ENCODE measurements at regions not wholly inside any gene's neighbourhood (a gene's known extent, or its start where the extent isn't known, plus 50 kb on each side); places are given as distances from the start of the nearest gene placed in this dataset.
"Not testable (repeated sequence)": the region's sequence is repeated elsewhere in the genome, so short reads cannot be mapped to it uniquely, and the experiment has no call there.

DNA sequence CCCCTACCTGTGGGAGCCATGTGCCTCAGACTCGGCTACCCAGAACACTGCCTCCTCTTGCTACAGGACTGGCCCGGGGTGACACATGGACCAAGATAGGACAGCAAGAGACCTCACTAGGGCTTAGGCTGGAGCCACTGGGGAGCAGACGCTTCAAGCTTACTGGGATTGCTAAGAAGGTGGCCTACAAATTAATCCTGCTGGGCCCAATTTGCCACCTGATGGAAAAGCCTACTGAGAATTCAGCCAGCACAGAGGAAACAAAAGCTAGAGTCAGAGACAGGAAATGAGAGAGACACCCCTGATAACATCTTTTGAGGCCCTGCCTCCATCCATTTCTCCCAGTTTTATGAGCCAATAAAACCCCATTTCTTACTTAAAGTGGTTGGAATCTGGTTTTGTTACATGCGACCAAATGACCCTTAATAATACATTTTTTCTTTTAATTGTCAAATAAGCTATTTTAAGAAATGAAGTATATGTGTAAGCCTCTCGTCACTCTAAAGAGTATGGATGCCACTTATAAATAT, 282.1 kb downstream of the CXCL12 start:
- H3K4me3 ChIP-seq (ENCODE audit: low read depth, low read length) = no peak overlapping the region
- H3K4me1 ChIP-seq (ENCODE audit: control insufficient read depth, insufficient read depth, low read length) = peaks cover 2% of the 10 kb centered on the region
- no peaks in the 10 kb centered on the region for H3K36me3 ChIP-seq (ENCODE audit: control insufficient read depth, insufficient read depth, low read length)
- H3K9ac ChIP-seq (ENCODE audit: low read depth, low read length) = no peak overlapping the region
- H3K9me3 ChIP-seq (ENCODE audit: control insufficient read depth, insufficient read depth, low read length) = no peaks in the 10 kb centered on the region
- no peaks in the 10 kb centered on the region for H3K27me3 ChIP-seq (ENCODE audit: control insufficient read depth, insufficient read depth, low read length)

DNA sequence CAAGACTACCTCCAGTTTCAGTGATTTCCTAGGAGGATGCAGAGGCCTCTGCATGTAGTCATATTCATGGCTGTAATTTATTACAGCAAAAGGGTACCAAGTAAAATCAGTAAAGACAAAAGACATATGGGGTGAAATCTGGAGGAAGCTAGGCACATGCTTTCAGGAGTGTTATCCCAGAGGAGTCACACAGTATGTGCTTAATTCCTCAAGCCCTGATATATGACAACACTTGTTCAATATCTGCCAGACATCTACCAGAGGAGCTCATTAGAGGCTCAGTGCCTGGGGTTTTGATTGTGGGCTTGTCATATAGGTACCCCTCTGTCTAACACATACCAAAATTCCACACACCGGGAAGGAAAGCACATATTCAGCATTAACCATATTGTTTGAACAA, 283.8 kb downstream of the CXCL12 start:
- Histone ChIP-seq H3K4me1 (ENCODE audit: control insufficient read depth, insufficient read depth, low read length) (peaks cover 2% of the 10 kb centered on the region), H3K27me3 (ENCODE audit: control insufficient read depth, insufficient read depth, low read length) (no peaks in the 10 kb centered on the region), H3K9me3 (ENCODE audit: control insufficient read depth, insufficient read depth, low read length) (no peaks in the 10 kb centered on the region), H3K4me3 (ENCODE audit: low read depth, low read length) (no peak overlapping the region), H3K9ac (ENCODE audit: low read depth, low read length) (no peak overlapping the region), H3K36me3 (ENCODE audit: control insufficient read depth, insufficient read depth, low read length) (no peaks in the 10 kb centered on the region)

DNA sequence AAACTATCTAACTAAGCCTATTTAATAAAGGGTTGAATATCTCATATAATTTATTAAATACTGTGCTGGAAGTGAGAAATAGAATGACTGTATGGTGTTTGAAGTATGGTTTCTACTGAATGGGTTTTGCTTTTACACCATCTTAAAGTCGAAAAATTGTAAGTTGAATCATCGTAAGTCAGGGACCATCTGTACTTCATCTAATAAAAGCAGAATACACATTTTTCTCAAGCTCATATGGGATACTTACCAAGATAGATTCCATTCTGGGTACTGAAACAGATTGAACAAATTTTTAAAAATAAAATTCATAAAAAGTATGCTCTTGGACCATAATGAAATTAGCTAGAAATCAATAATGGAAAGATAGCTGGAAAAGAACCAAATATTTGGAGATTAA, 285.4 kb downstream of the CXCL12 start:
- no peaks in the 10 kb centered on the region for H3K36me3 ChIP-seq (ENCODE audit: control insufficient read depth, insufficient read depth, low read length)
- H3K9me3 ChIP-seq (ENCODE audit: control insufficient read depth, insufficient read depth, low read length) = no peaks in the 10 kb centered on the region
- no peak overlapping the region for H3K9ac ChIP-seq (ENCODE audit: low read depth, low read length)
- no peaks in the 10 kb centered on the region for H3K27me3 ChIP-seq (ENCODE audit: control insufficient read depth, insufficient read depth, low read length)
- peaks cover 2% of the 10 kb centered on the region for H3K4me1 ChIP-seq (ENCODE audit: control insufficient read depth, insufficient read depth, low read length)
- H3K4me3 ChIP-seq (ENCODE audit: low read depth, low read length) = no peak overlapping the region

DNA sequence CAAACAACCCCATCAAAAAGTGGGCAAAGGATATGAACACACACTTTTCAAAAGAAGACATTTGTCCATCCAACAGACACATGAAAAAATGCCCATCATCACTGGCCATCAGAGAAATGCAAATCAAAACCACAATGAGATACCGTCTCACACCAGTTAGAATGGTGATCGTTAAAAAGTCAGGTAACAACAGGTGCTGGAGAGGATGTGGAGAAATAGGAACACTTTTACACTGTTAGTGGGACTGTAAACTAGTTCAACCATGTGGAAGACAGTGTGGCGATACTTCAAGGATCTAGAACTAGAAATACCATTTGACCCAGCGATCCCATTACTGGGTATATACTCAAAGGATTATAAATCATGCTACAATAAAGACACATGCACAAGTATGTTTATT, 288.7 kb downstream of the CXCL12 start:
- not testable (repeated sequence) for H3K36me3 ChIP-seq (ENCODE audit: control insufficient read depth, insufficient read depth, low read length); H3K9ac ChIP-seq (ENCODE audit: low read depth, low read length); H3K4me3 ChIP-seq (ENCODE audit: low read depth, low read length); H3K4me1 ChIP-seq (ENCODE audit: control insufficient read depth, insufficient read depth, low read length); H3K27me3 ChIP-seq (ENCODE audit: control insufficient read depth, insufficient read depth, low read length); H3K9me3 ChIP-seq (ENCODE audit: control insufficient read depth, insufficient read depth, low read length)

DNA sequence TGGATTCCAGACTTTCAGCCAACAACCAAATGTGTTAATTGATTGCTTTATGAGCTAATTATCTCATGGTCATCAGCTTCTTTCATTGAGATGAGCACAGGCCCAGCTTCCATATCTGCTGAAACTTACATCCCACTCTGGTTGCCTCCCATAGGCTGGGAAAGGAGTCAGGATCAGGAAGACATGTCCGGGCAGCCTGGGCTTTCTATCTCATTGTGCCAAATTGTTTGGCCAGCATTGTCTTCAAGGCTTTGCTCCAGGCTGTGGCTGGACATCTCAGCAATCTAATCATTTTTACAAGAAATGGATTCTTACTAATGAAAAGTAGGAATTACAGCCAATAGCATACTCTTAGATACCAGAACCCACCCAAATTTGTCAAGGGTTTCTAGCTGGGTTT, 295.2 kb downstream of the CXCL12 start:
- Histone ChIP-seq H3K4me3 (ENCODE audit: low read depth, low read length) (no peak overlapping the region), H3K27me3 (ENCODE audit: control insufficient read depth, insufficient read depth, low read length) (no peaks in the 10 kb centered on the region), H3K36me3 (ENCODE audit: control insufficient read depth, insufficient read depth, low read length) (no peaks in the 10 kb centered on the region), H3K9ac (ENCODE audit: low read depth, low read length) (no peak overlapping the region), H3K9me3 (ENCODE audit: control insufficient read depth, insufficient read depth, low read length) (peaks cover 4% of the 10 kb centered on the region), H3K4me1 (ENCODE audit: control insufficient read depth, insufficient read depth, low read length) (no peaks in the 10 kb centered on the region)

DNA sequence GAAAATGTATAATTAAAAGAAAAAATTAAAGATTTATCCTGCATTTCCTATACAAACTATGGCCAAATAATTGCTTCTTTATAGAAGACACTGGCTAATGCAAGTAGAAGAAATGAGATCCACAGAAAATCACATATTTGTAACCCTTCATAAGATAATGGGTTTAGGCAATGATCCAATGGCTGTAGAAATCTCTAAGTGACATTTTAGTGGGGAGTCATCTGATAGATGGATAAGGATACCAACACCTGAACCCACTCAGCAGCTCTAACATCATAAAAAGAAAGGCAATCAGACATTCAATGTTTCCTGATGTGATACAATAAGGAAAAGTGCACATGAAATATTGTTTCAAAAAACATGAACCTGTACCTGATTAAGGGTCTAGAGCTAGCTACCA, 297.5 kb downstream of the CXCL12 start:
- no peak overlapping the region for H3K9ac ChIP-seq (ENCODE audit: low read depth, low read length)
- H3K9me3 ChIP-seq (ENCODE audit: control insufficient read depth, insufficient read depth, low read length) = peaks cover 4% of the 10 kb centered on the region
- H3K36me3 ChIP-seq (ENCODE audit: control insufficient read depth, insufficient read depth, low read length) = no peaks in the 10 kb centered on the region
- no peaks in the 10 kb centered on the region for H3K27me3 ChIP-seq (ENCODE audit: control insufficient read depth, insufficient read depth, low read length)
- no peaks in the 10 kb centered on the region for H3K4me1 ChIP-seq (ENCODE audit: control insufficient read depth, insufficient read depth, low read length)
- H3K4me3 ChIP-seq (ENCODE audit: low read depth, low read length) = no peak overlapping the region

DNA sequence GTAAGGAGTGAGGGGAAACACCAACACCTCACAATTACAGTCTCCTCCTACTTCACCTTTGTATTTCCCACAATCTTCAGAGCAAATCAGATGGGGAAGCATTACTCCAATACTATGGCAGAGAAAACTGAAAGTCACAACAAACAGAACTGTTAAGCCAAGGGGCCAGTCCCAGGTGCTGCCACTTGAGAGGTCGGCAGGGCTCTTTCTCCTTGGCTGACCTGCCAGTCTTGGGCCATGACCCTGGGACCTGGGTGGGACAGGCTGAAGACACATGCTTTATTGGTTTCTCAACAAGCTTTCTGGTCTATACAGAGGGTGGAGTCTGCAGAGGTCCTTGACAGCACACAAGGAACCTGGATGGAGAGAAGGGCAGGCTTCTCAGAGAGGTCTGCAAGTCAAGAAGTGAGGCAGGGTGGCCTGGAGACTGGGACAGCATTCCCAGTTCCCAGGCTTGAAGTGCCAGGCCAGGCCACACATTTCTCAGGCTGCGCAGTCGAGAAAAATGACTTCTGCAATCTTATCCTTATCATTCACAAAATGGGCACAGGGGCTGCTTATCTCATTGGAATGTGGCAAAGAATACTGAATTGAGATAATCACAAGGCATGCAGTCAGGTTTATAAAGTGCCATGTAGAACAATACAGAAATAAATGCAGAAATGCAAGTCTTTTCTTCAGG, 301.0 kb downstream of the CXCL12 start:
- Histone ChIP-seq H3K9ac (ENCODE audit: low read depth, low read length) (no peak overlapping the region), H3K9me3 (ENCODE audit: control insufficient read depth, insufficient read depth, low read length) (no peaks in the 10 kb centered on the region), H3K4me1 (ENCODE audit: control insufficient read depth, insufficient read depth, low read length) (no peaks in the 10 kb centered on the region), H3K36me3 (ENCODE audit: control insufficient read depth, insufficient read depth, low read length) (peaks cover 2% of the 10 kb centered on the region), H3K27me3 (ENCODE audit: control insufficient read depth, insufficient read depth, low read length) (no peaks in the 10 kb centered on the region), H3K4me3 (ENCODE audit: low read depth, low read length) (no peak overlapping the region)

DNA sequence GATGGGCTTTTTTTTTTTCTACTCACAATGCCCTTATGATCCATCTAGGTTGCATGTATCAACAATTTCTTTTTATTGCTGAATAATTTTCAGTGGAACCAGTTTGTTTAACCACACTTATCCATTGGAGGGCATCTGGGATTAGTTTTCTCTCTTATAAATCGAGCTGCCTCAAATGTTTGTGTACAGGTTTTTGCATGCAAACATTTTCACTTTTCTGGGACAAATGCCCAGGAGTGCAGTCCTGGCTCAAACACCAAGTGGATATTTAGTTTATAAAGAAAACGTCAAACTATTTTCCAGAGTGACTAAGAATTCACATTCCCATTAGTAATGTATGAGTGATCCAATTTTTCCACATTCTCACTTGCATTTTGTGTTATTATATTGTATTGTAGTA, 313.4 kb downstream of the CXCL12 start:
- Histone ChIP-seq H3K9me3 (ENCODE audit: control insufficient read depth, insufficient read depth, low read length) (no peaks in the 10 kb centered on the region), H3K9ac (ENCODE audit: low read depth, low read length) (no peak overlapping the region), H3K27me3 (ENCODE audit: control insufficient read depth, insufficient read depth, low read length) (no peaks in the 10 kb centered on the region), H3K4me3 (ENCODE audit: low read depth, low read length) (no peak overlapping the region), H3K4me1 (ENCODE audit: control insufficient read depth, insufficient read depth, low read length) (no peaks in the 10 kb centered on the region), H3K36me3 (ENCODE audit: control insufficient read depth, insufficient read depth, low read length) (no peaks in the 10 kb centered on the region)

DNA sequence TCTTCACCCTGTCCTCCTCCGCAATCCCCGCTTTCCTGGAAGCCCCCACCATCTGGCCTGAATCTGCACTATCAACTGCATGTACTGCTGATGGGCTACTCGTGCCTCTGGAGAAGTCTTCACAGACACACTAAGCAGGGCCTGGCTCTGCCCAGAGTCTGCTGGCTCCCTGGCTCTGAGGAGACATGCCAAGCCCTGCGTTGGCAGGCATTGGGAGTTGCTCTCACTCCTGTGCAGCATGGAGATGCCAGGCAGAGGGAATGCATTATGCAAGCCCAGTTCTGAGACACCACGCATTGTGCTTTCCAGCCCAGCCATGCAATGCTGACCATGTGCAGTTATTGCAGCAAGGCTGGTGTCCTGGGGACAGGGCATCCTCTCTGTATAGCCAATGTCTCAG, 314.6 kb downstream of the CXCL12 start:
- H3K4me3 ChIP-seq (ENCODE audit: low read depth, low read length) = no peak overlapping the region
- no peaks in the 10 kb centered on the region for H3K9me3 ChIP-seq (ENCODE audit: control insufficient read depth, insufficient read depth, low read length)
- no peaks in the 10 kb centered on the region for H3K36me3 ChIP-seq (ENCODE audit: control insufficient read depth, insufficient read depth, low read length)
- no peaks in the 10 kb centered on the region for H3K27me3 ChIP-seq (ENCODE audit: control insufficient read depth, insufficient read depth, low read length)
- H3K9ac ChIP-seq (ENCODE audit: low read depth, low read length) = no peak overlapping the region
- no peaks in the 10 kb centered on the region for H3K4me1 ChIP-seq (ENCODE audit: control insufficient read depth, insufficient read depth, low read length)

DNA sequence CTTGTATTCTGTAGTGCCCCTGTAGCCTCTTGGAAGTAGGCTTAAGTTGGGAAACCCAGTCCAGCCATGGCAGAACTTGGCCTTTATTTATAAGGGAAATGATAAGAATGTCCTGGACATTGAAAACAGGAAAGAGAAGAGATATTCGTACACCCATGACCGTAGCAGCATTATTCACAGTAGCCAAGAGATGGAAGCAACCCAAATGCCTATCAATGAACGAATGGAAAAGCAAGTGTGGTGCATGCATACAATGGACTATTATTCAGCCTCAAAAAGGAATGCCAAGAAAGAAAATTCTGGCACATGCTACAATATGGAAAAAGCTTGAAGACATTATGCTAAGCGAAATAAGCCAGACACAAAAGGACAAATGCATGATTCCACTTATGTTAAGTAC, 315.3 kb downstream of the CXCL12 start:
- H3K4me3 ChIP-seq (ENCODE audit: low read depth, low read length) = no peak overlapping the region
- no peaks in the 10 kb centered on the region for H3K9me3 ChIP-seq (ENCODE audit: control insufficient read depth, insufficient read depth, low read length)
- H3K4me1 ChIP-seq (ENCODE audit: control insufficient read depth, insufficient read depth, low read length) = no peaks in the 10 kb centered on the region
- H3K27me3 ChIP-seq (ENCODE audit: control insufficient read depth, insufficient read depth, low read length) = no peaks in the 10 kb centered on the region
- H3K9ac ChIP-seq (ENCODE audit: low read depth, low read length) = no peak overlapping the region
- no peaks in the 10 kb centered on the region for H3K36me3 ChIP-seq (ENCODE audit: control insufficient read depth, insufficient read depth, low read length)

DNA sequence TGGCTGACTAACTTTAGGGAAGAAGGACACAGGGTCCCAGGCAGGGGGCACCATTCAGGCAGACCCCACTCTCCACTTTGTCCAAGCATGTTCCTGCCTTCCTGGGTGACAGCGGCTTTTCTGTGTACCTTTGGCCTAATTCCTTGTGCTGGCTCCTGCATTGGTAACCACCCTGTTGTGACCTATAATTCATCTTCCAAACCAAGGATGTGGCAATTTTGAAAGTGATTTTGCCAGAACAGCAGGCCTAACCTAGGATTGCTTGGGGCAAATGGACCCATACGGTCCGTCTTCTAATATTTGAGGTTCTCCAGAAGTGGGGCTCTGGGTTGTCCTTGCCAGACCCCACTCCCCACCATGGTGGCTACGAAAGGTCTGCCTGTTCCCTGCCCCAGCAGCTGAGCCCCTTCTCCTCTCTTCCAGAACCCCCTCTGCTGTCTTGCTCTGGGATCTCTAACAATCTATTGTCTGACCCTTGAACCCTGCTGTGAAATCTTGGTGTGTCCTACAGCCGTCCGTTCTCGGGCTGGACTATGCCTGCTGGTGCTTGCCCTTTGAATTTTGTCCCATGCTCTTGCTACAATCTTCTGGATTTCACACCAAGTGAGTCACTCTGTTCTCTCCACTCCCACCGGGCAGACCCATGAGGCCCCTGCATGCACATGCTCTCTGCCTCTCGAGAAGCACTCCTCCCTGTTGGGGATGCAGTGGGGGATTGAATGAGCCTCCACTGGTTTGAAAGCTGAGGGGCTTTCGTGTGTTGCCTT, 316.0 kb downstream of the CXCL12 start:
- no peaks in the 10 kb centered on the region for H3K27me3 ChIP-seq (ENCODE audit: control insufficient read depth, insufficient read depth, low read length)
- H3K4me1 ChIP-seq (ENCODE audit: control insufficient read depth, insufficient read depth, low read length) = no peaks in the 10 kb centered on the region
- H3K36me3 ChIP-seq (ENCODE audit: control insufficient read depth, insufficient read depth, low read length) = no peaks in the 10 kb centered on the region
- no peaks in the 10 kb centered on the region for H3K9me3 ChIP-seq (ENCODE audit: control insufficient read depth, insufficient read depth, low read length)
- H3K4me3 ChIP-seq (ENCODE audit: low read depth, low read length) = no peak overlapping the region
- H3K9ac ChIP-seq (ENCODE audit: low read depth, low read length) = no peak overlapping the region

DNA sequence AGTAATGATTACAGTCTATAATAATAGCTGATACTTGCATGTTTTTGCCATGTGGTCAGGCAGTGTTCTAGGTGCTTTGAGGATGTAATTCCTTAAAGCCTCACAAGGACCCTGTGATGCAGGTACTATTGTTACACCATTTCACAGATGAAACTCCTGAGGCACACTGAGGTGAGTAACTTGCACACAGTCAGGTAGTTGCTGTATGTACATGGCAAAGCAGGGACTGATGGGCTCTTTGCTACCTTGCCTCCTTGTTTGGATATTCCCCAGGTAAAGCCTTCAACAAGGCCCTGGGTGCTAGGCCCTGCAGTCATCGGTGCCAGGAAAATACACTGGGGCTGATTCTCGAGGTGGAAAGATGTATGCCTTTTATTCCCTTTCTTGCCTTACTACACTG, 317.5 kb downstream of the CXCL12 start:
- Histone ChIP-seq H3K4me3 (ENCODE audit: low read depth, low read length) (no peak overlapping the region), H3K9me3 (ENCODE audit: control insufficient read depth, insufficient read depth, low read length) (no peaks in the 10 kb centered on the region), H3K4me1 (ENCODE audit: control insufficient read depth, insufficient read depth, low read length) (no peaks in the 10 kb centered on the region), H3K9ac (ENCODE audit: low read depth, low read length) (no peak overlapping the region), H3K27me3 (ENCODE audit: control insufficient read depth, insufficient read depth, low read length) (no peaks in the 10 kb centered on the region), H3K36me3 (ENCODE audit: control insufficient read depth, insufficient read depth, low read length) (no peaks in the 10 kb centered on the region)

Data from iPS-15b (cell line).